HCT116 (cell line): ENCODE measurements at regions not wholly inside any gene's neighbourhood (a gene's known extent, or its start where the extent isn't known, plus 50 kb on each side); places are given as distances from the start of the nearest gene placed in this dataset.

Experiments
- CTCF ChIP-seq, 3 experiments: fragments of 200-600 bp in 1 of 3; sonication (generic) in 1 of 3; IDR thresholded peaks in 2 of 3; conservative IDR thresholded peaks in 1 of 3; 2 replicates each; pipeline ENCODE4 v1.5.1; 2012 to 2017; ENCODE audit warnings: low read depth in 2 of 3, low read length in 2 of 3, antibody characterized with exemption in 1 of 3, borderline replicate concordance in 1 of 3, control low read depth in 1 of 3, mild to moderate bottlenecking in 1 of 3, mixed read lengths in 1 of 3, mixed run types in 1 of 3, moderate library complexity in 1 of 3; ENCODE audit not compliant: insufficient read depth in 1 of 3
- EZH2 ChIP-seq: fragments of 200-600 bp; sonication (generic); IDR thresholded peaks from 2 replicates; pipeline ENCODE4 v1.6.1; 2017; ENCODE audit warnings: antibody characterized with exemption, mixed run types
- EZH2phosphoT487 ChIP-seq: fragments of 200-600 bp; IDR thresholded peaks from 2 replicates; pipeline ENCODE4 v1.6.1; 2018; ENCODE audit warnings: antibody characterized with exemption, borderline replicate concordance
- FOSL1 ChIP-seq: IDR thresholded peaks from 2 replicates; pipeline ENCODE4 v1.6.1; 2012; ENCODE audit warnings: low read depth
- POLR2A ChIP-seq: IDR thresholded peaks from 2 replicates; pipeline ENCODE4 v1.7.0; 2011; ENCODE audit warnings: borderline replicate concordance; ENCODE audit not compliant: insufficient read depth, insufficient read length; ENCODE audit errors: extremely low read depth
- POLR2AphosphoS5 ChIP-seq: IDR thresholded peaks from 2 replicates; pipeline ENCODE4 v1.6.1; 2011; ENCODE audit warnings: mild to moderate bottlenecking, low read depth, low read length, moderate library complexity
- RAD21 ChIP-seq: IDR thresholded peaks from 2 replicates; pipeline ENCODE4 v1.6.1; 2012; ENCODE audit warnings: low read depth, mild to moderate bottlenecking
- SIN3A ChIP-seq: IDR thresholded peaks from 2 replicates; pipeline ENCODE4 v1.6.1; 2012; ENCODE audit warnings: low read depth
- TCF7L2 ChIP-seq: IDR thresholded peaks from 2 replicates; pipeline ENCODE4 v1.7.0; 2011; ENCODE audit warnings: borderline replicate concordance, inconsistent platforms; ENCODE audit not compliant: insufficient read depth, insufficient read length; ENCODE audit errors: extremely low read depth
- YY1 ChIP-seq: IDR thresholded peaks from 2 replicates; pipeline ENCODE4 v1.6.1; 2011; ENCODE audit warnings: low read length, low read depth, moderate library complexity, mild to moderate bottlenecking; ENCODE audit not compliant: insufficient replicate concordance; ENCODE audit errors: extremely low read depth
- ZBTB33 ChIP-seq: IDR thresholded peaks from 2 replicates; pipeline ENCODE4 v1.6.1; 2011; ENCODE audit warnings: mild to moderate bottlenecking, low read length, moderate library complexity; ENCODE audit not compliant: insufficient replicate concordance; ENCODE audit errors: extremely low read depth
- ZNF274 ChIP-seq: fragments of 200-500 bp; sonication (Bioruptor generic); IDR thresholded peaks from 2 replicates; pipeline ENCODE4 v1.6.1; 2014; ENCODE audit warnings: mild to moderate bottlenecking, low read depth, low read length, inconsistent platforms
- TF ChIP-seq, protein P1 (sequence below): IDR thresholded peaks from 2 replicates; pipeline ENCODE4 v1.6.1; 2012

DNA sequence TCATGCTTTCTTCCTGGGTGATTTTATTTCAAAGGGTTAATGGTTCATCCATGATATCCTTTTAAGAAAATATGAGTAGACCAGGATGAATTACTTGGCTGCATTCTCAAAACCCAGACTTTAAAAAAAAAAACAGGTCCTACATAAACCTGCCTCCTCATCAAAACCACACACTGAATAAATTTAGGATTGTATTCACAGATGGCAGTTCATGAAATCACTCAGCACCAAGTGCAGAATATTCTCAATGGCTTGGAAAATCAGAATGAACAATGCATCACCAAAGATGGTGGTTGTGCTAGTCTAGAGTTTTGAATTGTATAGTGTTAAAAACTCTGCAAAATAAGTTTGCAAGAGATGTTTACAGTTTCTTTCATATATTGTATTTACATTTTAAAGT is 145.4 kb upstream of the GRAMD2B start:
- TF ChIP-seq YY1, result no peak
- no peak for TF ChIP-seq CTCF (IDR thresholded peaks at IDR 0.05 in 2 of 3, conservative IDR thresholded peaks at IDR 0.05 in 1 of 3; ENCODE audit: borderline replicate concordance in 1 of 3, insufficient read depth in 1 of 3, low read depth in 2 of 3, low read length in 2 of 3)
- TF ChIP-seq EZH2, result no peak
- TF ChIP-seq RAD21, result no peak
- no peak for TF ChIP-seq POLR2A
- TF ChIP-seq POLR2AphosphoS5, result no peak
- TF ChIP-seq, protein P1, sequence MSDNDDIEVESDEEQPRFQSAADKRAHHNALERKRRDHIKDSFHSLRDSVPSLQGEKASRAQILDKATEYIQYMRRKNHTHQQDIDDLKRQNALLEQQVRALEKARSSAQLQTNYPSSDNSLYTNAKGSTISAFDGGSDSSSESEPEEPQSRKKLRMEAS, result no peak
- TF ChIP-seq SIN3A, result no peak
- TF ChIP-seq ZBTB33, result no peak
- no peak for TF ChIP-seq ZNF274
- no peak for TF ChIP-seq EZH2phosphoT487
- TF ChIP-seq TCF7L2, result no peak
- TF ChIP-seq FOSL1, result no peak
